Stomach (tissue), 8 donors: ENCODE measurements at regions not wholly inside any gene's neighbourhood (a gene's known extent, or its start where the extent isn't known, plus 50 kb on each side); places are given as distances from the start of the nearest gene placed in this dataset.

Experiments used
- DNase-seq, 2 donors: peaks; one replicate each; pipeline versions ENCODE4 v3.0.0 to v3.0.0-alpha.2; 2013 to 2019
- H3K27ac ChIP-seq, 5 donors: fragments of 200-600 bp in 4 of 5; sonication (generic) in 4 of 5; one replicate each; pipeline ENCODE4 v1.5.1; 2013 to 2019; ENCODE audit warnings: mild to moderate bottlenecking in 1 of 5, moderate library complexity in 1 of 5
- H3K27me3 ChIP-seq, 3 donors: fragments of 200-600 bp; sonication (generic); one replicate each; pipeline ENCODE4 v1.5.1; 2017 to 2019; ENCODE audit warnings: mixed run types in 1 of 3
- H3K36me3 ChIP-seq, 4 donors: fragments of 200-600 bp; sonication (generic); 1 replicate in 3 of 4; 2 replicates in 1 of 4; pipeline ENCODE4 v1.5.1; 2016 to 2019
- H3K4me1 ChIP-seq, 4 donors: fragments of 200-600 bp; sonication (generic); one replicate each; pipeline ENCODE4 v1.5.1; 2016 to 2019
- H3K4me3 ChIP-seq, 4 donors: fragments of 200-600 bp; sonication (generic) in 3 of 4; one replicate each; pipeline ENCODE4 v1.5.1; 2016 to 2019; ENCODE audit warnings: mild to moderate bottlenecking in 1 of 4
- H3K9me3 ChIP-seq, 4 donors: fragments of 200-600 bp; sonication (generic); one replicate each; pipeline ENCODE4 v1.5.1; 2016 to 2019
- CTCF ChIP-seq, 7 experiments: fragments of 450-650 bp in 4 of 7; fragments of 200-600 bp in 3 of 7; sonication (generic) in 3 of 7; IDR thresholded peaks; one replicate each; pipeline ENCODE4 v1.5.1; 2016 to 2019; ENCODE audit warnings: antibody characterized with exemption in 7 of 7, control low read depth in 2 of 7, mild to moderate bottlenecking in 1 of 7
- EP300 ChIP-seq: sonication (generic); formaldehyde crosslinking; IDR thresholded peaks from one replicate; pipeline ENCODE4 v1.6.1; 2017; ENCODE audit warnings: antibody characterized with exemption
- POLR2A ChIP-seq, 4 donors: fragments of 450-650 bp; IDR thresholded peaks; one replicate each; pipeline ENCODE4 v1.6.1; 2016; ENCODE audit warnings: antibody characterized with exemption in 4 of 4, control low read depth in 2 of 4, mild to moderate bottlenecking in 1 of 4, moderate library complexity in 1 of 4
- POLR2AphosphoS5 ChIP-seq, 3 donors: sonication (generic); formaldehyde crosslinking; IDR thresholded peaks; one replicate each; pipeline ENCODE4 v1.6.1; 2016; ENCODE audit warnings: antibody characterized with exemption in 3 of 3
- WGBS, 5 donors: extraction: QIAGEN DNeasy Blood & Tissue Kit in 3 of 5; methylation state at CpG; one replicate each; pipeline versions ENCODE4 v1.1.5 to v1.1.7; 2013 to 2018; 5-methylcytosine and 5-hydroxymethylcytosine counted together
- intact Hi-C: fragments of 100-400 bp; cut with DNase I; formaldehyde crosslinking; loops from one replicate; pipeline ENCODE4 v1.15.1; 2023; ENCODE audit warnings: low total_unique reads
- donor health status: healthy with polysubstance abuse.
- donor health status: Bipolar disorder and iron deficiency.
- donor health status: healthy.

- Histone ChIP-seq H3K9me3 (no peaks in the 10 kb centered on the region), H3K4me1 (peaks cover 0 to 6% (median 0%) of the 10 kb centered on the region in 4 donors), H3K27ac (no peak overlapping the region), H3K4me3 (no peak overlapping the region), H3K36me3 (no peaks in the 10 kb centered on the region), H3K27me3 (no peaks in the 10 kb centered on the region)
- no peak for DNase-seq
- intact Hi-C loops: no loop called here
- WGBS, 5 donors: 77 to 85% (median 83%) methylated on average over 6 of the region's 6 CpGs
- TF ChIP-seq CTCF (IDR thresholded peaks at IDR 0.05) (no peak), POLR2A (IDR thresholded peaks at IDR 0.05) (no peak), EP300 (no peak), POLR2AphosphoS5 (IDR thresholded peaks at IDR 0.05) (no peak)
Measured at GRCh38 chr4:153090670-153091385, 113.4 kb upstream of the TRIM2 start.

- intact Hi-C loops: no loop called here
- no peaks in the 10 kb centered on the region for H3K36me3 ChIP-seq
- H3K4me1 ChIP-seq: peaks cover 0 to 6% (median 0%) of the 10 kb centered on the region in 4 donors
- no peak for DNase-seq
- H3K27me3 ChIP-seq: no peaks in the 10 kb centered on the region
- no peak for TF ChIP-seq EP300
- no peak for TF ChIP-seq POLR2AphosphoS5 (IDR thresholded peaks at IDR 0.05)
- WGBS, 5 donors: 64 to 77% (median 70%) methylated on average over 1 of the region's 1 CpG
- no peak overlapping the region for H3K4me3 ChIP-seq
- no peak overlapping the region for H3K27ac ChIP-seq
- H3K9me3 ChIP-seq: no peaks in the 10 kb centered on the region
Measured at GRCh38 chr4:153093396-153093795, 110.8 kb upstream of the TRIM2 start.

GRCh38 chr4:153093802-153094201, 110.4 kb upstream of the TRIM2 start:
- H3K4me1 ChIP-seq: peaks cover 0 to 6% (median 0%) of the 10 kb centered on the region in 4 donors
- 32 to 64% (median 43%) methylated on average over 4 of the region's 4 CpGs for WGBS, 5 donors
- no peak overlapping the region for H3K4me3 ChIP-seq
- H3K36me3 ChIP-seq: no peaks in the 10 kb centered on the region
- H3K9me3 ChIP-seq: no peaks in the 10 kb centered on the region
- no peak for DNase-seq
- H3K27ac ChIP-seq: no peak overlapping the region
- intact Hi-C loops: no loop called here
- TF ChIP-seq EP300: no peak
- TF ChIP-seq POLR2A (IDR thresholded peaks at IDR 0.05): no peak
- TF ChIP-seq POLR2AphosphoS5 (IDR thresholded peaks at IDR 0.05): no peak
- TF ChIP-seq CTCF (IDR thresholded peaks at IDR 0.05): no peak
- H3K27me3 ChIP-seq: no peaks in the 10 kb centered on the region

GRCh38 chr4:153094435-153094834, 109.8 kb upstream of the TRIM2 start:
- Histone ChIP-seq H3K4me3 (no peak overlapping the region), H3K9me3 (no peaks in the 10 kb centered on the region), H3K27me3 (no peaks in the 10 kb centered on the region), H3K27ac (no peak overlapping the region), H3K4me1 (peaks cover 0 to 6% (median 0%) of the 10 kb centered on the region in 4 donors), H3K36me3 (no peaks in the 10 kb centered on the region)
- DNase-seq: no peak
- intact Hi-C loops: no loop called here
- no peak for TF ChIP-seq POLR2AphosphoS5 (IDR thresholded peaks at IDR 0.05)
- TF ChIP-seq POLR2A (IDR thresholded peaks at IDR 0.05): no peak
- TF ChIP-seq EP300: no peak
- WGBS, 5 donors: 71 to 89% (median 81%) methylated on average over 3 of the region's 3 CpGs

- WGBS, 5 donors: 80 to 91% (median 83%) methylated on average over 14 of the region's 14 CpGs
- no peak for TF ChIP-seq POLR2A (IDR thresholded peaks at IDR 0.05)
- TF ChIP-seq CTCF (IDR thresholded peaks at IDR 0.05): no peak
- TF ChIP-seq POLR2AphosphoS5 (IDR thresholded peaks at IDR 0.05): no peak
- no peak for TF ChIP-seq EP300
- intact Hi-C loops: no loop called here
- peaks cover 0 to 3% (median 0%) of the 10 kb centered on the region in 4 donors for H3K4me1 ChIP-seq
- H3K9me3 ChIP-seq: no peaks in the 10 kb centered on the region
- no peaks in the 10 kb centered on the region for H3K36me3 ChIP-seq
- H3K4me3 ChIP-seq: no peak overlapping the region
- H3K27ac ChIP-seq: no peak overlapping the region
- no peak for DNase-seq
- no peaks in the 10 kb centered on the region for H3K27me3 ChIP-seq
Measured at GRCh38 chr4:153095448-153096204, 108.6 kb upstream of the TRIM2 start.
